T47D (cell line): ENCODE measurements at regions not wholly inside any gene's neighbourhood (a gene's known extent, or its start where the extent isn't known, plus 50 kb on each side); places are given as distances from the start of the nearest gene placed in this dataset.
"Not testable (repeated sequence)": the region's sequence is repeated elsewhere in the genome, so short reads cannot be mapped to it uniquely, and the experiment has no call there.

Source experiments
- DNase-seq, 2 experiments: peaks; one replicate each; pipeline versions ENCODE4 v3.0.0 to v3.0.0-alpha.2; 2011 to 2012; ENCODE audit warnings: low read depth in 1 of 2, low spot score in 1 of 2
- JUND ChIP-seq: IDR thresholded peaks from 2 replicates; pipeline ENCODE4 v1.6.1; 2012; ENCODE audit warnings: low read depth
- in situ Hi-C: cut with HindIII; loops from 2 replicates; pipeline ENCODE4 v1.10.0; 2016; ENCODE audit warnings: low sequenced_read_pairs, low pct_unique_long_range_greater_than_20kb

DNA sequence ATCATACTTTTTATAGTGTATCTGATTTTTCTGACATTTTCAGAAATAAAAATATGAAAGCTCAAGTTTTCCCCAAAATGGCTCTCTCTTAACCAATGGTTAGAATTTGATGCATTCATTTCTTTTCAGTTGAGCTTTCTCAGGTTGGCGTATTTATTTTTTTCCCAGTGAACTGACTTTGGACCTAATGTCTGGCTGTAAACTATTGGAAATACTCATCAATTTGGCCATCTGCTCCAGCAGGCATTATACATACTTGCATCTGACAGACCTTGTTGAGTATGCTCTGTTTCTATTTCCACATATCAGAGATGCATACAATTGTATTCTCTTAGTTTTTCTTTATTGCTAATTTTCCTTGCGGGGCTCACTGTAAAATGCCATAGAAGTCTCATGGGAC is 1374.8 kb upstream of the MAP3K7 start:
- in situ Hi-C loops, result no loop called here
- TF ChIP-seq JUND, result no peak
- no peak for DNase-seq

DNA sequence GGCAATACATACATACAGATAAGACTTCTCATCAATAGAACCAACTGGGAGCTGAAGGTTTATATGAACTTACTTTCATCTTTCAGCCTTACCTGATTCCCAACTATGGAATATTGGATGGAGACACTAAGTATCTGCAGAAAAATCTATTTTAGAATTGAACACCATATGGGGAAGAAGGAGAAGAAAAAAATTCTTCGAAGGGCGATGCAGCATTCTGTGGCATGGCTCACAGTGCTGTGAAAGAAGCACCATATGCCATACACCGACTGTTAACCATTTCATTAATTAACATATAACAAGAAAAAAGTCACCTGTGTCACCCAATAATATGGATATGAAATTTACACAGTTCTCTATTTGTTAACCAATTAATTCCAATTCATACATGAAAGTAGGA is 1374.4 kb upstream of the MAP3K7 start:
- in situ Hi-C loops, result no loop called here
- TF ChIP-seq JUND, result no peak
- DNase-seq, result no peak

DNA sequence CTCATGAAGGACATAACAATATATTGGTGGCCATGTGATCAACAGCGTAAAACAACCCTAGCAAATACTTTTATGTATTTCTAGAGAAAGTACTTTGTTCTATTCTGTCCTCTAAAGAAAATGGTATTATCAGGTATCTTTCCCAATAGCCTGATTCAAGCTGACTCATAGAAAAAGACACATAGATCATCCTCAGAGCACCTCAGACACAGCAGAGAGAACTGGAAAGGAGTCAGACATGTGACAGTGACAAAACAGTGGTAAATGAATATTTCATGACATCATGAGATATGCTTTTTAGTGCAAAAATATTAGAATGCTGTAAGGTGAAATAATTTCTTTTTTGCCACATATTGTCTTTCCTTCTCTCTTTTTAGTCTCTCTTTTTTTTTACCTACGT is 1355.0 kb upstream of the MAP3K7 start:
- in situ Hi-C loops, result no loop called here
- no peak for TF ChIP-seq JUND
- no peak for DNase-seq

DNA sequence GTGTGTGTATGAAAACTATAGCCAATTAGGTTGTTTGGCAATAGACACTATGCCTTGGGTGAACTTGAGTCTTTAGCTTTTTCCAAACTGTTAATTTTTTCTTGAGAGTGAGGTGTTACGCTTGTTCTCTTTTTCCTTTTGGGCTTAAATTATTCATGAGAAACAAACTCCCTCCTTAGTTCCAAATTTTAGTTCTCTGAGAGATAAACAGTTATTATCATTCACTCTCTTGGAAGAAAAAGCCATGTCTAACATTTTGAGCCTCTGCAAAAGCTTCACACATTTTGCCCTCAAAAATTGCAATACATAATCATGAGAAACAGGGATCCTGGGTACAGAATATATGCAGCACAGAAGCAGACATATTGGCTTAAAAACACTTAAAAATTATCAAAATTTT is 1353.9 kb upstream of the MAP3K7 start:
- TF ChIP-seq JUND, result no peak
- in situ Hi-C loops, result no loop called here
- no peak for DNase-seq

DNA sequence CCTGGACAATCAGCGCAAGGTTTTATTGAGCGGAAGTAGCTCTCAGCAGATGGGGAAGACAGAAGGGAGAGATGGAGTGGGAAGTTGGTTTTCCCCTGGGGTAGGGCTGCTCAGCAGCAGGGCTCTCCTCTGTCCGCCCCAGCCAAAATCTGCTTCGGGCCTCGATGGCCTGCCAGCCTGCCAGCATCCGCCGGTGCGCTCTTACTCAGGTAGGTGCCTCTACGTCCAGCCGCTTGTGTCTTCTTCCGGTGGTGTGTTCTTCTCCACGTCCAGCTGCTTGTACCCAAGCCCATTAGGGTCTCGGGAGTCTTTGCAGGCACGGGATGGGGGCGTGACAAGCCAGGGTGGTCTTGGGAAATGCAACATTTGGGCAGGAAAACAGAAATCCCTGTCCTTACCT is 1340.0 kb upstream of the MAP3K7 start:
- no peak for DNase-seq
- no peak for TF ChIP-seq JUND
- in situ Hi-C loops, result no loop called here

DNA sequence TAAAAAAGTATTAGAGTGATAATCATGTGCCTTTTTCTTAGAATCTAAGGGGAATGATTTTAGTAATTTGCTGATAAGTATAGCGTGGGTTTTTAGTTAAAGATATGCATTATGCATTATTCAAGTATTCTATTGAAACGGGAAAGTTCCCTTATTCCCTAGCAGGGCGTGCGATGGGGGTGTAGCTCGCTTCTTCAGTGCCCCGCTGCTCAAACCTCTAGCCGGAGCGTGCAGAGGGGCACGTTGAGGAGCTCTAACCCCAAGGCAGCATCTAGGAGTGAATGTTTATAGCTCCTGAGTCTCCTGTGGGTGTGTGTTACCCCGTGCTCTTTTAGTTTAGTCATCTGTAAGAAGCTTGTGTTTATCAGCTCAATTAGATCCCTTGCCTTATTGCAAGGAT is 1339.5 kb upstream of the MAP3K7 start:
- TF ChIP-seq JUND, result no peak
- no peak for DNase-seq
- in situ Hi-C loops, result no loop called here

DNA sequence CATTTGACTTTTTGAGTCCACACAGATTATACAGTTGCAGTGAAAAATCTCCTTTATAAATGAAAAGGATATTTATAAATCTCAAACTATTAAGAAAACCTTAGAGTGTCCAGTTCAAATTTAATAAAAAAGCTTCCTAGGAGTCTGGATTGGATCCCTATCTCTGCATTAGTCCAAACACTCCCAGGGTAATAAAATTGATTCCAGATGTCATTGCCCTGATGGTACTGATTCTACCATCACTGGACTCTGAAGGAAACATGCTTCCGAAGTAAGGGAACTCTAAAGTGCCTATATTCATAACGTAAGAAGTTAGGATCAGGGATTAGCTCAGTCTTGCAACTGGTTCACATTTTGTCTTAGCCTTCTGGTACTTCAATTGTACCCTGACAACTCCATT is 1325.1 kb upstream of the MAP3K7 start:
- TF ChIP-seq JUND, result no peak
- in situ Hi-C loops, result no loop called here
- DNase-seq, result no peak

DNA sequence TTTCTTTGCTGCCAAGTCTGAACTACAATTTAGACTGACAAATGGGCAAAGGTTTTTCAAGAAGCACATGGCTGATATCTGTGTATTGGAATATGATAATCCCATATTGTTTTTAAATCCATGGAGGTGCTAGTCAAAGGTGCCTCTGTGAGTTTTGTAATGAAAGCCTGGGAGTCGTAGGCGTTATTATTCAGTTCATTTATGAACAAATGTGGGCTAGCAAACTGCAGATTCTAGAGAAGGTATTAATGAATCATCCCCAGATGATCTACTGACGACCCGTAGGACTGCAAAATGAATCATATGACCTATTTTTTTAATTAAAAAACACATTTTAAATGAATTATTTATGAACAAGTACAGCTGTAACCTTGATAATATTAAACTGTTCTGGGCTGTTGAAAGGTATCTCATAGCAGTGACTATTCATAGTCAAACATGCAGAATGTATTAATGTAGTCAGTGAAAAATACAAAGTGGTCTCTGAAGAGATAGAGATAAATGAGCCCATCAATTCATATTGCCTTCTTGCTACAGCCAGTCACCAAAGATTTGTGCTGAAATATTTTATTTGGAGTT is 1317.8 kb upstream of the MAP3K7 start:
- no peak for TF ChIP-seq JUND
- DNase-seq, result no peak
- in situ Hi-C loops, result no loop called here

DNA sequence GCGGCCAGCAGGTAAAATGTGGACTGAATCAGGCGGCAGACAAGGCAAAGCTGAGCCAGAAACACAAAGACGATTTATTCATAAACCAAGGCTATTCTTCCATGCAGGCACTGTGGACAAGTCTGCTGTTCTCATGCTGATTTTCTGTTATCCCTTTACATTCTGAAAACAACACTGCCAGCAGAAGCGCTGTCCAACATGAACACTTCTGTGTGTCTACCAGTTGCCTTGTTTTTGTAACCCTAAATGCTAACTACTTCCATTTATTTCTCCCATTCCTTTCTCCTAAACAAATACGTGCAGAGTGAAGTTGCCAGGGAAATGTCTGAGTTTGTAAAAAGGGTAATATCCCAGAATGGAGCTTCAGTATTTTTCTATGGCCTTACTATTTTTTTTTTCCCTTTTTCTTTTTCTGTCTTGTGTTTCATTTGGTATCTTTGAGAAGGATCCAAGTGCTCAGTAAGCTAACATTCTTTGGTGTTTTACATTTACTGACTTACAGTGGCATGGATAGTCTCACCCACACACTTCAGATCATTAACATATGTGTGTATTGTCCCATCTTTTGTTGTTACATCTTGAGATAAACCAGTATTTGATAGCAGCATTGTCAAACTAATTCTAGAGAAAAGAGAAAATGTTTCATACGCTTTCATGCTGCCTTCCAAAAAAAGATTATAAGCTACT is 1308.9 kb upstream of the MAP3K7 start:
- peak in 1 of 2 experiments; percentile 47 for DNase-seq
- TF ChIP-seq JUND, result no peak
- in situ Hi-C loops, result no loop called here

DNA sequence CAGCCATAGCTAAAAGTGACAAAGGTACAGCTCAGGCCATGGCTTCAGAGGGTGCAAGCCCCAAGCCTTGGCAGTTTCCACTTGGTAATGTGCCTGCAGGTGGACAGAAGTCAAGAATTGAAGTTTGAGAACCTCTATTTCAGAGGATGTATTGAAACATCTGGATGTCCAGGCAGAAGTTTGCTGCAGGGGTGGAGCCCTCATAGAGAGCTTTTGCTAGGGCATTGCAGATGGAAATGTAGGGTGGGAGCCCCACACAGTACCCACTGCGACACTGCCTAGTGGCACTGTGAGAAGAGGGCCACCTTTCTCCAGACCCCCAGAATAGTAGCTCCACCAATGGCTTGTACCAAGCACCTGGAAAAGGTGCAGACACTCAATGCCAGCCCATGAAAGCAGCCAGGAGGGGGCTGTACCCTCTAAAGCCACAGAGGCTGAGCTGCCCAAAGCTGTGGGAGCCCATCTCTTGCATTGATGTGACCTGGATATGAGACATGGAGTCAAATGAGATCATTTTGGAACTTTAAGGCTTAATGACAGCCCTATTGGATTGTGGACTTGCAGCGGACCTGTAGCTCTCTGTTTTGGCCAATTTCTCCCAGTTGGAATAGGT is 1299.4 kb upstream of the MAP3K7 start:
- in situ Hi-C loops, result no loop called here
- no peak for TF ChIP-seq JUND
- DNase-seq, result peak in 1 of 2 experiments; percentile 5

DNA sequence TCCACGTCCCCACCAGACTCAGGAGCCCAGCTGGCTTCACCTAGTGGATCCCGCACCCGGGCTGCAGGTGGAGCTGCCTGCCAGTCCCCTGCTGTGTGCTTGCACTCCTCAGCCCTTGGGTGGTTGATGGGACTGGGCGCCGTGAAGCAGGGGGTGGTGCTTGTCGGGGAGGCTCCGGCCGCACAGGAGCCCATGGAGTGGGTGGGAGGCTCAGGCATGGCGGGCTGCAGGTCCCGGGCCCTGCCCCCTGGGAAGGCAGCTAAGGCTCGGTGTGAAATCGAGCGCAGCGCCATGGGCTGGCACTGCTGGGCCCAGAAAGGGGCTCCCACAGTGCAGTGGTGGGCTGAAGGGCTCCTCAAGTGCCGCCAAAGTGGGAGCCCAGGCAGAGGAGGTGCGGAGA is 1294.9 kb upstream of the MAP3K7 start:
- in situ Hi-C loops, DNase-seq: not testable (repeated sequence)

DNA sequence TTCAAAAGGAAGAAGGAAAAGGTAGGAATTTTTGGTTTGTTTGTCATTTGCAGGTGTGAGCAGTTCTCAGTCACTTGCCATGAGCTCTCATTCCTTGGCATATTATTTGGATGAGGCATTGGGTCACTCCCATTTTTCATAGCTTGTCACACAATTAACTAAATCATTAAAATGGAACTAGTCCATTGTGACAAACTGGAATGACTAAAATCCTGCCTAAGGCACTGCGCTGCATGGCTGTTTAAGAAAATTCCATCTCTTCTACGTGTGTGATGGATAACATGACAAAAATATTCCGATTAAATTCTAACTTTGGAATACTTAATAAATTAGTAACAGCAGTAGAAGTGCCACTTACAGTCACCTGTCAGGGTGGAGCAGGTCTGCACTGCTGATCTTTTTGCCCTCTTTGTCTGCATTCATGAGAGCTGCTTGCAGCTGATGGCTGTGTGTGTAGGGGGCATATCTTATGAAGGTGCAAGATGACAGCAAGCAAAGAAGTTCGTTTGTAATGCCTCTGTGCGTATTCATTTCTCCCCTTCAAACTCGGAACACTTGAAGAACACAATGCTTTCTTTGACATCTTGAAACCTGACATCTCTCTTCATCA is 1292.6 kb upstream of the MAP3K7 start:
- no peak for DNase-seq
- no peak for TF ChIP-seq JUND
- in situ Hi-C loops, result no loop called here

DNA sequence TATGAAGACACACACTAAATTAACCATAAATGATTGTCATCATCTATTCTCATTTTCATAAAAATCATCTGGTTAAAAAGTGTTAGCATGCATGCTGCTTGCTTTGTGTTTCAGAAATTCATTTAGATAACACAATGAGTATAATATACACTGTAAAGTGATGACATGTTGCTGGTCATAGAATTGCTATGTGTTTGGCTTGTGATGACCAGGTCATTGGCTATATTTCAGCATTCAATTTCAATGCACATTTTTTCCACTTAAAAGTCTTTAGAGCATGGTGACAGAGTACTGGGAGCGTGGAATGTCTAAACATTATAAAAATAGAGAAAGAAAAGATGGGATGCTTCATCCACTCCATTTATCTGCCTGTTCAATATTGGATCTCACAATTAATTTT is 1291.1 kb upstream of the MAP3K7 start:
- in situ Hi-C loops, result no loop called here

DNA sequence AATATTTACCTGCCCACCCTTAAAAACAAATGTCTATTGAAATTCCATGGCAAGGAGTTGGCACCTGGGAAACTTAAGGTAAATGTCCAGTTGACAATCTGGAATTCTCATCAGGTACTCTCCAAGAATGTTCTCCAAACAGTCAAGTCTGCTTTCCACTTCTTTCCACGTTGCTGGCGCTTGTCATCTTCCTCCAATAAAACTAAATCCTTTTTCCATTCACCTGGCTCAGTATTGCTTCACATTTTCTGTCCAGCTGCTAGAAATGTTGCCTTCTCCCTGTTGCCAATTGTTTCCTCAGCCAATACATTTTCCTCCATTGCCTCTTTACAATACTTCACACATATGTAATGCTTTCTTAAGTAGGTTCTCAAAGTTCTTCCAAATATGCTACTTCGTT is 1288.1 kb upstream of the MAP3K7 start:
- DNase-seq, result peak in 1 of 2 experiments; percentile 7
- in situ Hi-C loops, result no loop called here
- TF ChIP-seq JUND, result no peak

More for the DNA sequence above, 1291.1 kb upstream of the MAP3K7 start:
- DNase-seq, result no peak
- no peak for TF ChIP-seq JUND
